ENCODE measurements at regions not wholly inside any gene's neighbourhood (a gene's known extent, or its start where the extent isn't known, plus 50 kb on each side); places are given as distances from the start of the nearest gene placed in this dataset.

- H3K4me2 ChIP-seq (ENCODE audit: low read length): no peak overlapping the region
- no peak overlapping the region for H3K9ac ChIP-seq (ENCODE audit: low read length)
- no peaks in the 10 kb centered on the region for H4K20me1 ChIP-seq (ENCODE audit: insufficient read depth, low read length)
- H3K27me3 ChIP-seq (ENCODE audit: low read depth, low read length): no peaks in the 10 kb centered on the region
- no peak for TF ChIP-seq CTCF (IDR thresholded peaks at IDR 0.05; ENCODE audit: low read depth, low read length)
- no peak for TF ChIP-seq EZH2phosphoT487 (IDR thresholded peaks at IDR 0.05; ENCODE audit: low read depth)
- no peaks in the 10 kb centered on the region for H3K36me3 ChIP-seq (replicated peaks; ENCODE audit: low read depth, low read length)
- no peak overlapping the region for H2AFZ ChIP-seq (ENCODE audit: low read depth, low read length)
- no peak overlapping the region for H3K27ac ChIP-seq (ENCODE audit: low read length)
- no peaks in the 10 kb centered on the region for H3K79me2 ChIP-seq (ENCODE audit: low read length)
- H3K4me1 ChIP-seq (ENCODE audit: low read length): no peaks in the 10 kb centered on the region
- no peaks in the 10 kb centered on the region for H3K9me3 ChIP-seq (ENCODE audit: insufficient read depth, low read length)
- no peak overlapping the region for H3K4me3 ChIP-seq (ENCODE audit: low read length)
Observed at GRCh38 chr21:15932726-15933125, 202.9 kb downstream of the USP25 start.

- Histone ChIP-seq H3K36me3 (replicated peaks; ENCODE audit: low read depth, low read length) (no peaks in the 10 kb centered on the region), H4K20me1 (ENCODE audit: insufficient read depth, low read length) (no peaks in the 10 kb centered on the region), H3K9ac (ENCODE audit: low read length) (no peak overlapping the region), H3K27ac (ENCODE audit: low read length) (no peak overlapping the region), H3K4me3 (ENCODE audit: low read length) (no peak overlapping the region), H3K9me3 (ENCODE audit: insufficient read depth, low read length) (no peaks in the 10 kb centered on the region), H3K4me2 (ENCODE audit: low read length) (no peak overlapping the region), H2AFZ (ENCODE audit: low read depth, low read length) (no peak overlapping the region), H3K4me1 (ENCODE audit: low read length) (no peaks in the 10 kb centered on the region), H3K27me3 (ENCODE audit: low read depth, low read length) (no peaks in the 10 kb centered on the region), H3K79me2 (ENCODE audit: low read length) (no peaks in the 10 kb centered on the region)
- TF ChIP-seq CTCF (IDR thresholded peaks at IDR 0.05; ENCODE audit: low read depth, low read length) (no peak), EZH2phosphoT487 (IDR thresholded peaks at IDR 0.05; ENCODE audit: low read depth) (no peak)
Observed at GRCh38 chr21:15935530-15935929, 205.7 kb downstream of the USP25 start.

GRCh38 chr21:15943009-15943666 lies 213.4 kb downstream of the USP25 start:
- no peaks in the 10 kb centered on the region for H4K20me1 ChIP-seq (ENCODE audit: insufficient read depth, low read length)
- no peak for TF ChIP-seq CTCF (IDR thresholded peaks at IDR 0.05; ENCODE audit: low read depth, low read length)
- TF ChIP-seq EZH2phosphoT487 (IDR thresholded peaks at IDR 0.05; ENCODE audit: low read depth): no peak
- H3K9me3 ChIP-seq (ENCODE audit: insufficient read depth, low read length): no peaks in the 10 kb centered on the region
- no peaks in the 10 kb centered on the region for H3K4me1 ChIP-seq (ENCODE audit: low read length)
- no peak overlapping the region for H3K27ac ChIP-seq (ENCODE audit: low read length)
- H3K9ac ChIP-seq (ENCODE audit: low read length): no peak overlapping the region
- no peaks in the 10 kb centered on the region for H3K79me2 ChIP-seq (ENCODE audit: low read length)
- H3K27me3 ChIP-seq (ENCODE audit: low read depth, low read length): no peaks in the 10 kb centered on the region
- H3K4me3 ChIP-seq (ENCODE audit: low read length): no peak overlapping the region
- no peak overlapping the region for H3K4me2 ChIP-seq (ENCODE audit: low read length)
- no peaks in the 10 kb centered on the region for H3K36me3 ChIP-seq (replicated peaks; ENCODE audit: low read depth, low read length)
- H2AFZ ChIP-seq (ENCODE audit: low read depth, low read length): no peak overlapping the region

GRCh38 chr21:15947677-15948076 lies 217.9 kb downstream of the USP25 start:
- Histone ChIP-seq H3K27me3 (ENCODE audit: low read depth, low read length) (no peaks in the 10 kb centered on the region), H3K4me3 (ENCODE audit: low read length) (no peak overlapping the region), H3K4me1 (ENCODE audit: low read length) (no peaks in the 10 kb centered on the region), H3K9ac (ENCODE audit: low read length) (no peak overlapping the region), H3K79me2 (ENCODE audit: low read length) (no peaks in the 10 kb centered on the region), H3K4me2 (ENCODE audit: low read length) (no peak overlapping the region), H3K36me3 (replicated peaks; ENCODE audit: low read depth, low read length) (no peaks in the 10 kb centered on the region), H2AFZ (ENCODE audit: low read depth, low read length) (no peak overlapping the region), H4K20me1 (ENCODE audit: insufficient read depth, low read length) (no peaks in the 10 kb centered on the region), H3K9me3 (ENCODE audit: insufficient read depth, low read length) (no peaks in the 10 kb centered on the region), H3K27ac (ENCODE audit: low read length) (no peak overlapping the region)
- TF ChIP-seq EZH2phosphoT487 (IDR thresholded peaks at IDR 0.05; ENCODE audit: low read depth) (no peak), CTCF (IDR thresholded peaks at IDR 0.05; ENCODE audit: low read depth, low read length) (no peak)
